ENCODE measurements at regions not wholly inside any gene's neighbourhood (a gene's known extent, or its start where the extent isn't known, plus 50 kb on each side); places are given as distances from the start of the nearest gene placed in this dataset.

DNA sequence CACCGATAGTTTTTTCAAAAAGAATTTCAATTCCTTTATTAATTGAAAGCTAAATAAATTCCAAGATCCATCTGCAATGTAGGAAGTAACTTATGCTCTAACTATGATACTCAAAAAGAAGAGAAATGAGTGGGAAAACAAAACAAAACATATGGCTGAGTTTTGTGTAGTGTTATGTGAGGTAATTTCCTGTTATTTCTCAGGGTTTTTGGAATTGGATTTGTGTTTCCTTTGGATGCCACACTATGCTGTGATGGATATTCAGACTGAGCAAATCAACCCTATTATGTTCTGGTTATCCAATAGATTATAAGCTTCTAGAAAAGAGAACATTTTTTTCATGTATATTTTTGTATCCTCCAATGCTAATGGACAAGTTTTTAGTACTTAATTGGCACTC, 73.4 kb upstream of the RAPGEF2 start:
- TF ChIP-seq, protein P1, sequence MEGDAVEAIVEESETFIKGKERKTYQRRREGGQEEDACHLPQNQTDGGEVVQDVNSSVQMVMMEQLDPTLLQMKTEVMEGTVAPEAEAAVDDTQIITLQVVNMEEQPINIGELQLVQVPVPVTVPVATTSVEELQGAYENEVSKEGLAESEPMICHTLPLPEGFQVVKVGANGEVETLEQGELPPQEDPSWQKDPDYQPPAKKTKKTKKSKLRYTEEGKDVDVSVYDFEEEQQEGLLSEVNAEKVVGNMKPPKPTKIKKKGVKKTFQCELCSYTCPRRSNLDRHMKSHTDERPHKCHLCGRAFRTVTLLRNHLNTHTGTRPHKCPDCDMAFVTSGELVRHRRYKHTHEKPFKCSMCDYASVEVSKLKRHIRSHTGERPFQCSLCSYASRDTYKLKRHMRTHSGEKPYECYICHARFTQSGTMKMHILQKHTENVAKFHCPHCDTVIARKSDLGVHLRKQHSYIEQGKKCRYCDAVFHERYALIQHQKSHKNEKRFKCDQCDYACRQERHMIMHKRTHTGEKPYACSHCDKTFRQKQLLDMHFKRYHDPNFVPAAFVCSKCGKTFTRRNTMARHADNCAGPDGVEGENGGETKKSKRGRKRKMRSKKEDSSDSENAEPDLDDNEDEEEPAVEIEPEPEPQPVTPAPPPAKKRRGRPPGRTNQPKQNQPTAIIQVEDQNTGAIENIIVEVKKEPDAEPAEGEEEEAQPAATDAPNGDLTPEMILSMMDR (conservative IDR thresholded peaks at IDR 0.05; ENCODE audit: low read depth, low read length) = no peak
- no peak for TF ChIP-seq EZH2 (IDR thresholded peaks at IDR 0.05; ENCODE audit: low read length, unreplicated experiment)

Data from PC-3 (cell line).